ENCODE measurements at regions not wholly inside any gene's neighbourhood (a gene's known extent, or its start where the extent isn't known, plus 50 kb on each side); places are given as distances from the start of the nearest gene placed in this dataset.

- no peaks in the 10 kb centered on the region for H3K9me2 ChIP-seq (ENCODE audit: insufficient read depth)
- H3K4me3 ChIP-seq, result no peak overlapping the region
- no peaks in the 10 kb centered on the region for H3K36me3 ChIP-seq (ENCODE audit: low read depth)
- no peaks in the 10 kb centered on the region for H3K9me3 ChIP-seq (ENCODE audit: low read depth)
- no peak overlapping the region for H3K27ac ChIP-seq
- H2AFZ ChIP-seq, result no peak overlapping the region
- peaks cover 40% of the 10 kb centered on the region for H3K4me1 ChIP-seq (ENCODE audit: insufficient read depth)
- H3F3A ChIP-seq (ENCODE audit: insufficient read depth), result peaks cover 20% of the 10 kb centered on the region
- H3K27me3 ChIP-seq (replicated peaks; ENCODE audit: insufficient read depth), result no peaks in the 10 kb centered on the region
- H4K20me1 ChIP-seq (ENCODE audit: insufficient read depth), result no peaks in the 10 kb centered on the region
- H3K9ac ChIP-seq, result no peak overlapping the region
- 86 to 88% methylated on average over 4 of the region's 4 CpGs for WGBS, 2 experiments (ENCODE audit: low coverage in 1 of 2, low lambda C conversion rate in 2 of 2, missing lambda C conversion rate in 2 of 2)
- H3K79me2 ChIP-seq (ENCODE audit: insufficient read depth), result no peaks in the 10 kb centered on the region
- TF ChIP-seq EZH2 (IDR thresholded peaks at IDR 0.05; ENCODE audit: insufficient read depth, poor library complexity, severe bottlenecking) (no peak), EZH2phosphoT487 (IDR thresholded peaks at IDR 0.05; ENCODE audit: insufficient read depth, low read depth) (no peak)
- no peak for DNase-seq
- no peak overlapping the region for H3K4me2 ChIP-seq (ENCODE audit: unreplicated experiment)
- in situ Hi-C loops (cut with MboI), result no loop called here
These were observed 286.0 kb downstream of the HLX start for GRCh38 chr1:221164951-221165838.

DNA sequence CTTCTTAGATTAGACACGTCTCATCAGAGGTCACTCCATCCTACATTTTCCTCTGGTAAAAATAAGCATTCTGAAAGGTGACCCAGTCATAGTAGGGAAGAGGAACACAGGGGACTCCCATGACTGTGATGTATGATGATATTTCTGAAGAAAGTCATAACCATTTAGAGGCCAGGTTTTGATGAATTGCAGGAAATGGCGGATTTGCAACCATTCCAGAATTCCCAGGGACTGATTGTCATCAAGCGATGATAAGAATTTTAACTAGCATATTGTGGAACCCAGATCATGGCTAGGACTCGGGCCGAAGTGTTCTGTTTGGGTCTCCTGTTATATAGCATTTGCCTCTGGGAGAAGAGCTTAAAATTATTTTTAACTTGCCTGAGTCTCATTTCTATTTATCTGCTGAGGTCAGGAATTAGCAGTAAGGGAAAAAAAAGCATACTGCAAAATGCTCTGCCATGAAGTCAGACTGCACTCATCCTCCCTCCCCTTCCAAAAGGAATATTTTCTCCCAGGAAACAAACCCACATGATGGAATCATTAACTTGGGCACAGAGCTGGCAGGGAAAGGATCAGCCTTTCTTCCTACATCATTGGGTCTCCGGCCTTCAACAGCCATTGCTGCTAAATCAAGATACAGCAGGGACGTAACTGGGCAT is 286.7 kb downstream of the HLX start:
- H3K4me1 ChIP-seq (ENCODE audit: insufficient read depth), result peaks cover 42% of the 10 kb centered on the region
- no peaks in the 10 kb centered on the region for H3K79me2 ChIP-seq (ENCODE audit: insufficient read depth)
- H3K9me2 ChIP-seq (ENCODE audit: insufficient read depth), result no peaks in the 10 kb centered on the region
- H3K9ac ChIP-seq, result no peak overlapping the region
- no peak for DNase-seq
- WGBS, 2 experiments (ENCODE audit: low coverage in 1 of 2, low lambda C conversion rate in 2 of 2, missing lambda C conversion rate in 2 of 2), result 78 to 82% methylated on average over 7 of the region's 7 CpGs
- in situ Hi-C loops (cut with MboI), result no loop called here
- no peak overlapping the region for H2AFZ ChIP-seq
- no peaks in the 10 kb centered on the region for H3K27me3 ChIP-seq (replicated peaks; ENCODE audit: insufficient read depth)
- no peaks in the 10 kb centered on the region for H3K9me3 ChIP-seq (ENCODE audit: low read depth)
- H3F3A ChIP-seq (ENCODE audit: insufficient read depth), result peaks cover 19% of the 10 kb centered on the region
- H3K36me3 ChIP-seq (ENCODE audit: low read depth), result no peaks in the 10 kb centered on the region
- H3K27ac ChIP-seq, result no peak overlapping the region
- TF ChIP-seq EZH2 (IDR thresholded peaks at IDR 0.05; ENCODE audit: insufficient read depth, poor library complexity, severe bottlenecking), result no peak
- no peak for TF ChIP-seq EZH2phosphoT487 (IDR thresholded peaks at IDR 0.05; ENCODE audit: insufficient read depth, low read depth)
- H4K20me1 ChIP-seq (ENCODE audit: insufficient read depth), result no peaks in the 10 kb centered on the region
- no peak overlapping the region for H3K4me2 ChIP-seq (ENCODE audit: unreplicated experiment)
- no peak overlapping the region for H3K4me3 ChIP-seq

GRCh38 chr1:221166559-221167318 is 287.5 kb downstream of the HLX start:
- Histone ChIP-seq H3K4me2 (ENCODE audit: unreplicated experiment) (no peak overlapping the region), H3K79me2 (ENCODE audit: insufficient read depth) (no peaks in the 10 kb centered on the region), H3K9me3 (ENCODE audit: low read depth) (no peaks in the 10 kb centered on the region), H2AFZ (no peak overlapping the region), H3K27ac (no peak overlapping the region), H3K4me1 (ENCODE audit: insufficient read depth) (peaks cover 35% of the 10 kb centered on the region), H3K27me3 (replicated peaks; ENCODE audit: insufficient read depth) (no peaks in the 10 kb centered on the region), H3K4me3 (no peak overlapping the region), H4K20me1 (ENCODE audit: insufficient read depth) (no peaks in the 10 kb centered on the region), H3K9ac (no peak overlapping the region), H3K9me2 (ENCODE audit: insufficient read depth) (no peaks in the 10 kb centered on the region), H3K36me3 (ENCODE audit: low read depth) (no peaks in the 10 kb centered on the region), H3F3A (ENCODE audit: insufficient read depth) (peaks cover 11% of the 10 kb centered on the region)
- WGBS, 2 experiments (ENCODE audit: low coverage in 1 of 2, low lambda C conversion rate in 2 of 2, missing lambda C conversion rate in 2 of 2), result 89 to 96% methylated on average over 4 of the region's 4 CpGs
- TF ChIP-seq EZH2phosphoT487 (IDR thresholded peaks at IDR 0.05; ENCODE audit: insufficient read depth, low read depth), result no peak
- no peak for TF ChIP-seq EZH2 (IDR thresholded peaks at IDR 0.05; ENCODE audit: insufficient read depth, poor library complexity, severe bottlenecking)
- DNase-seq, result no peak
- in situ Hi-C loops (cut with MboI), result no loop called here

DNA sequence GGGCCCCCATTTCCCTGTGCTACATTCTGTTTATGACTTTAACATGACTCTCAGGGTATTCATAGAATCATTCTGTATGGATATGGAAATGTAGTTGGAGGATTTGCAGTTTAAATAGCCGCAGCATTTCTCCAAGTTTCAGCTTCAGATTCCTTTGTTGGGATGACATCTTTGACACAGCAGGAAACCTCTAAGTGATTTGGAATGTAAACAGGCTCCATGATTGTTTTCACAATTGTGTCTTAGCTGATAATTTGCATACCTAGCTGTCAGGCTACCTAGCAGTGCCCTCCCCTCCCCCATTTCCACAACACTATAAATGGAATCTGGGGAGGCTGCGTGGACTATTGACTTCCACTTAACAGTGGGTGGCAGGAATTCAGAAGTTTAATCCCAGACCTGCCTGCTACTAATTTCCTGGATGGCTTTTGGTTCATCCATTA is 290.2 kb downstream of the HLX start:
- Histone ChIP-seq H3K4me3 (no peak overlapping the region), H3K36me3 (ENCODE audit: low read depth) (no peaks in the 10 kb centered on the region), H2AFZ (no peak overlapping the region), H3K27ac (no peak overlapping the region), H3K27me3 (replicated peaks; ENCODE audit: insufficient read depth) (no peaks in the 10 kb centered on the region), H3K9ac (no peak overlapping the region), H3K9me3 (ENCODE audit: low read depth) (no peaks in the 10 kb centered on the region), H3K9me2 (ENCODE audit: insufficient read depth) (no peaks in the 10 kb centered on the region), H3K79me2 (ENCODE audit: insufficient read depth) (no peaks in the 10 kb centered on the region), H4K20me1 (ENCODE audit: insufficient read depth) (no peaks in the 10 kb centered on the region), H3K4me2 (ENCODE audit: unreplicated experiment) (peak overlapping the region; percentile 7), H3K4me1 (ENCODE audit: insufficient read depth) (peaks cover 15% of the 10 kb centered on the region), H3F3A (ENCODE audit: insufficient read depth) (no peaks in the 10 kb centered on the region)
- 61 to 69% methylated on average over 2 of the region's 2 CpGs for WGBS, 2 experiments (ENCODE audit: low coverage in 1 of 2, low lambda C conversion rate in 2 of 2, missing lambda C conversion rate in 2 of 2)
- in situ Hi-C loops (cut with MboI), result no loop called here
- TF ChIP-seq EZH2 (IDR thresholded peaks at IDR 0.05; ENCODE audit: insufficient read depth, poor library complexity, severe bottlenecking), result no peak
- DNase-seq, result peak; percentile 39
